IMR-90 (cell line): ENCODE measurements at regions not wholly inside any gene's neighbourhood (a gene's known extent, or its start where the extent isn't known, plus 50 kb on each side); places are given as distances from the start of the nearest gene placed in this dataset.
"Not testable (repeated sequence)": the region's sequence is repeated elsewhere in the genome, so short reads cannot be mapped to it uniquely, and the experiment has no call there.

ENCODE experiments used
- BHLHE40 ChIP-seq: fragments of 150-350 bp; IDR thresholded peaks from 2 replicates; pipeline ENCODE4 v1.6.1; 2016; ENCODE audit warnings: mild to moderate bottlenecking, low read depth, low read length
- CEBPB ChIP-seq: IDR thresholded peaks from 2 replicates; pipeline ENCODE4 v1.6.1; 2012; ENCODE audit warnings: low read depth, low read length, improper control_type of control experiment
- FOS ChIP-seq: fragments of 150-350 bp; IDR thresholded peaks from 2 replicates; pipeline ENCODE4 v1.6.1; 2016; ENCODE audit warnings: low read depth, low read length
- MAZ ChIP-seq: IDR thresholded peaks from 2 replicates; pipeline ENCODE4 v1.6.1; 2012; ENCODE audit warnings: low read depth, mild to moderate bottlenecking, low read length, improper control_type of control experiment, moderate library complexity, borderline replicate concordance
- POLR2A ChIP-seq: IDR thresholded peaks from 2 replicates; pipeline ENCODE4 v1.6.1; 2012; ENCODE audit warnings: mild to moderate bottlenecking, low read depth, low read length
- RAD21 ChIP-seq: IDR thresholded peaks from 2 replicates; pipeline ENCODE4 v1.6.1; 2012; ENCODE audit warnings: low read length, improper control_type of control experiment
- RCOR1 ChIP-seq: IDR thresholded peaks from 2 replicates; pipeline ENCODE4 v1.6.1; 2012; ENCODE audit warnings: mild to moderate bottlenecking, low read length, improper control_type of control experiment; ENCODE audit not compliant: insufficient replicate concordance
- RFX5 ChIP-seq: IDR thresholded peaks from 2 replicates; pipeline ENCODE4 v1.8.0; 2012; ENCODE audit warnings: low read depth, mild to moderate bottlenecking, low read length, moderate library complexity
- TF ChIP-seq, protein P1 (sequence below): fragments of 150-350 bp; IDR thresholded peaks from 2 replicates; pipeline ENCODE4 v1.6.1; 2016; ENCODE audit warnings: low read depth, mild to moderate bottlenecking, low read length, moderate library complexity, borderline replicate concordance
- TF ChIP-seq, protein P2 (sequence below): conservative IDR thresholded peaks from 2 replicates; pipeline ENCODE4 v1.5.1; 2012; ENCODE audit warnings: mild to moderate bottlenecking, low read depth, low read length, improper control_type of control experiment
- TF ChIP-seq, protein P3 (sequence below): fragments of 150-350 bp; IDR thresholded peaks from 2 replicates; pipeline ENCODE4 v1.6.1; 2017; ENCODE audit warnings: mild to moderate bottlenecking, antibody characterized with exemption, low read length, low read depth

DNA sequence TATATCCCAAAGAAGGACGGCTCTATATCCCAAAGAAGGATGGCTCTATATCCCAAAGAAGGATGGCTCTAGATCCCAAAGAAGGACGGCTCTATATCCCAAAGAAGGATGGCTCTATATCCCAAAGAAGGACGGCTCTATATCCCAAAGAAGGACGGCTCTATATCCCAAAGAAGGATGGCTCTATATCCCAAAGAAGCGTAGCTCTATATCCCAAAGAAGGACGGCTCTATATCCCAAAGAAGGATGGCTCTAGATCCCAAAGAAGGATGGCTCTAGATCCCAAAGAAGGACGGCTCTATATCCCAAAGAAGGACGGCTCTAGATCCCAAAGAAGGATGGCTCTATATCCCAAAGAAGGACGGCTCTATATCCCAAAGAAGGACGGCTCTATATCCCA lies 170.1 kb downstream of the KIF26A start:
- TF ChIP-seq, protein P1, sequence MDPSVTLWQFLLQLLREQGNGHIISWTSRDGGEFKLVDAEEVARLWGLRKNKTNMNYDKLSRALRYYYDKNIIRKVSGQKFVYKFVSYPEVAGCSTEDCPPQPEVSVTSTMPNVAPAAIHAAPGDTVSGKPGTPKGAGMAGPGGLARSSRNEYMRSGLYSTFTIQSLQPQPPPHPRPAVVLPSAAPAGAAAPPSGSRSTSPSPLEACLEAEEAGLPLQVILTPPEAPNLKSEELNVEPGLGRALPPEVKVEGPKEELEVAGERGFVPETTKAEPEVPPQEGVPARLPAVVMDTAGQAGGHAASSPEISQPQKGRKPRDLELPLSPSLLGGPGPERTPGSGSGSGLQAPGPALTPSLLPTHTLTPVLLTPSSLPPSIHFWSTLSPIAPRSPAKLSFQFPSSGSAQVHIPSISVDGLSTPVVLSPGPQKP, result not testable (repeated sequence)
- not testable (repeated sequence) for TF ChIP-seq MAZ, POLR2A, RAD21, RFX5, RCOR1, CEBPB, BHLHE40, FOS
- TF ChIP-seq, protein P2, sequence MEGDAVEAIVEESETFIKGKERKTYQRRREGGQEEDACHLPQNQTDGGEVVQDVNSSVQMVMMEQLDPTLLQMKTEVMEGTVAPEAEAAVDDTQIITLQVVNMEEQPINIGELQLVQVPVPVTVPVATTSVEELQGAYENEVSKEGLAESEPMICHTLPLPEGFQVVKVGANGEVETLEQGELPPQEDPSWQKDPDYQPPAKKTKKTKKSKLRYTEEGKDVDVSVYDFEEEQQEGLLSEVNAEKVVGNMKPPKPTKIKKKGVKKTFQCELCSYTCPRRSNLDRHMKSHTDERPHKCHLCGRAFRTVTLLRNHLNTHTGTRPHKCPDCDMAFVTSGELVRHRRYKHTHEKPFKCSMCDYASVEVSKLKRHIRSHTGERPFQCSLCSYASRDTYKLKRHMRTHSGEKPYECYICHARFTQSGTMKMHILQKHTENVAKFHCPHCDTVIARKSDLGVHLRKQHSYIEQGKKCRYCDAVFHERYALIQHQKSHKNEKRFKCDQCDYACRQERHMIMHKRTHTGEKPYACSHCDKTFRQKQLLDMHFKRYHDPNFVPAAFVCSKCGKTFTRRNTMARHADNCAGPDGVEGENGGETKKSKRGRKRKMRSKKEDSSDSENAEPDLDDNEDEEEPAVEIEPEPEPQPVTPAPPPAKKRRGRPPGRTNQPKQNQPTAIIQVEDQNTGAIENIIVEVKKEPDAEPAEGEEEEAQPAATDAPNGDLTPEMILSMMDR, result not testable (repeated sequence)
- TF ChIP-seq, protein P3, sequence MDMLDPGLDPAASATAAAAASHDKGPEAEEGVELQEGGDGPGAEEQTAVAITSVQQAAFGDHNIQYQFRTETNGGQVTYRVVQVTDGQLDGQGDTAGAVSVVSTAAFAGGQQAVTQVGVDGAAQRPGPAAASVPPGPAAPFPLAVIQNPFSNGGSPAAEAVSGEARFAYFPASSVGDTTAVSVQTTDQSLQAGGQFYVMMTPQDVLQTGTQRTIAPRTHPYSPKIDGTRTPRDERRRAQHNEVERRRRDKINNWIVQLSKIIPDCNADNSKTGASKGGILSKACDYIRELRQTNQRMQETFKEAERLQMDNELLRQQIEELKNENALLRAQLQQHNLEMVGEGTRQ, result not testable (repeated sequence)
